Breast epithelium (tissue), 3 donors: ENCODE measurements at regions not wholly inside any gene's neighbourhood (a gene's known extent, or its start where the extent isn't known, plus 50 kb on each side); places are given as distances from the start of the nearest gene placed in this dataset.

Experiments used
- CTCF ChIP-seq, 3 donors: fragments of 450-650 bp; IDR thresholded peaks; one replicate each; pipeline ENCODE4 v1.5.1; 2016 to 2017; ENCODE audit warnings: antibody characterized with exemption in 3 of 3, mild to moderate bottlenecking in 3 of 3, moderate library complexity in 3 of 3
- POLR2A ChIP-seq: fragments of 450-650 bp; IDR thresholded peaks from one replicate; pipeline ENCODE4 v1.6.1; 2016; ENCODE audit warnings: antibody characterized with exemption, mild to moderate bottlenecking, moderate library complexity
- POLR2AphosphoS5 ChIP-seq, 3 donors: sonication (generic); formaldehyde crosslinking; IDR thresholded peaks; one replicate each; pipeline ENCODE4 v1.6.1; 2017; ENCODE audit warnings: antibody characterized with exemption in 3 of 3

GRCh38 chr1:193971595-193971994 lies 785.2 kb upstream of the B3GALT2 start:
- no peak for TF ChIP-seq POLR2AphosphoS5 (IDR thresholded peaks at IDR 0.05)
- no peak for TF ChIP-seq CTCF (IDR thresholded peaks at IDR 0.05)
- TF ChIP-seq POLR2A, result no peak
